Nephron (organoid): ENCODE measurements at regions not wholly inside any gene's neighbourhood (a gene's known extent, or its start where the extent isn't known, plus 50 kb on each side); places are given as distances from the start of the nearest gene placed in this dataset.
"Not testable (repeated sequence)": the region's sequence is repeated elsewhere in the genome, so short reads cannot be mapped to it uniquely, and the experiment has no call there.

Experiments used
- H3K27ac Mint-ChIP-seq, 3 experiments: 2 replicates each; pipeline ENCODE4 v1.8.0; 2020; ENCODE audit warnings: mixed read lengths in 3 of 3, mild to moderate bottlenecking in 2 of 3, moderate library complexity in 1 of 3
- H3K27me3 Mint-ChIP-seq: 2 replicates; pipeline ENCODE4 v1.8.0; 2021; ENCODE audit warnings: low read depth, mild to moderate bottlenecking, moderate library complexity, mixed read lengths
- H3K36me3 Mint-ChIP-seq: 2 replicates; pipeline ENCODE4 v1.8.0; 2020; ENCODE audit warnings: low read depth, mixed read lengths
- H3K4me1 Mint-ChIP-seq: 2 replicates; pipeline ENCODE4 v1.8.0; 2020; ENCODE audit warnings: mixed read lengths
- H3K4me3 Mint-ChIP-seq, 3 experiments: 2 replicates each; pipeline ENCODE4 v1.8.0; 2020; ENCODE audit warnings: mild to moderate bottlenecking in 3 of 3, mixed read lengths in 3 of 3, moderate library complexity in 2 of 3
- H3K9me3 Mint-ChIP-seq: 2 replicates; pipeline ENCODE4 v1.8.0; 2020; ENCODE audit warnings: mixed read lengths
- CTCF ChIP-seq, 3 experiments: fragments of 200-600 bp; sonication (generic); IDR thresholded peaks; one replicate each; pipeline ENCODE4 v1.5.0; 2021; ENCODE audit warnings: antibody characterized with exemption in 3 of 3; ENCODE audit not compliant: unreplicated experiment in 3 of 3

DNA sequence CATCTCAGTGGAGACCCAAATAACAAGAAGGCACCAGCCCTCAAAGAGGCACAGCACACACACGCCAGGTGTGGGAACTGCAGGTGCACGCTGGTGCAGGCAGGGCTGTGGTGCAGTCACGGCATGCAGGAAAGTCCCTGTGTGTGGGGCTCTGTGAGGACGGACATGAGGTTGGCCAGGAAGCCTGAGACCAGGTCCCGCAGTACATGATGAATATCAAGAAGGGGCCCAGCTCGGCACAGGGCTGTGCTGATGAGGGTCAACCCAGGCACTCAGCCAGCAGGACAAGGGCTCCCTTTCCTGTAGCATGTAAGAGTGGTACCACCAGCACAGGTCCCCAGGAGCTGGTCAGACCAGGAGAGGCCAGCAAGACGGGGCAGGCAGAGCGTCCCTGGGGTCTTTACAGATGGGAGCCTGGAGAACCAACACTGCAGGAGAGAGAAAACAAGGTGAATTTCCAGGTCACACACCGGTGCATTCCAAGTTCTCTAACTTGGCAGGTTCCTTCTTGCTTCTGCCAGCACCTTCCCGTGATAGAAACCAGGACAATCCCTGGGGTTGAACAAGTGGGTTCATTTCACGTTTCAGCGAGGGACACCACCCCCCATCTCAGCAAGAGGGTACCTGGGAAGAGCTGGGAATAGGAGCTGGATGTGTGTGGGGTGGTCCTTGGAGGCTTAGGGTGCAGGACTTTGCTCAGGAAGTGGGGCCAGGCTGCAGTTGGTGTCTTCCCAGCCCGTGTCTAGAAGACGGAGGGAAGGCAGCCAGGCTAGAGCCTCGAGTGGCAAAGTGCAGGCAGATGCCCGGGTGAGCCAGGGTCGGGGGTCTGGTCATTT lies 244.8 kb upstream of the TCERG1L start:
- no peaks in the 10 kb centered on the region for H3K36me3 Mint-ChIP-seq
- no peak for TF ChIP-seq CTCF (IDR thresholded peaks at IDR 0.05; ENCODE audit: unreplicated experiment in 3 of 3)
- no peaks in the 10 kb centered on the region for H3K9me3 Mint-ChIP-seq
- no peak overlapping the region for H3K4me3 Mint-ChIP-seq
- no peaks in the 10 kb centered on the region for H3K4me1 Mint-ChIP-seq
- H3K27ac Mint-ChIP-seq, result no peak overlapping the region
- H3K27me3 Mint-ChIP-seq, result peaks cover 49% of the 10 kb centered on the region

DNA sequence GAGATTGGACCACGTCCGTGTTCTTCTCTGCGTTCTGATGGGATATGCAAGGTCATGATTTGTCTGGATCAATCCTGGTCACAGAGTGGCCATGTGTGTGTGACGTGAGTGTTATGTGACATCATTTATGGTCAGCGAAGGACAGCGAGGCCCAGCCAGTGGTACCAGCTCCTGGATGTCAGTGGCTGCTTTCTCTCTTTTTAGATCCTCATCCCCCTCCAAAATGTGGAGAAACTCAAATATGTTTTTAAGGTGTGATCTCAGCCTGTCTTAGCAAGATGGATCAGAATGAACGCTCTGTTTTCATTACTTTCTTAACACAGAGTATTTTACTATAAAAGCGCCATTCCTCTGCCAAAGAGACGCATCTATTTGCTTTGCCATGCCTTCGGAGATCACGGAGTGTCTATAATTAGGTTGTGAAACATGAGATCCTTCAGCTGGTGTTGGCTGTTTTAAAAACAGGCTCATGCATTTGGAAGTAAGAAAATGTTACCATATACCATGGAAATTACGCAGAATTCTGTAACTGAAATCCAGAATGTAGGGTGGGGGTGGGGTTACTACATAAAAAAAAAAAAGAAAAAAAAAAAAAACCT lies 245.5 kb upstream of the TCERG1L start:
- Mint-ChIP-seq H3K27ac (no peak overlapping the region), H3K36me3 (no peaks in the 10 kb centered on the region), H3K9me3 (no peaks in the 10 kb centered on the region), H3K27me3 (peaks cover 52% of the 10 kb centered on the region), H3K4me1 (no peaks in the 10 kb centered on the region), H3K4me3 (no peak overlapping the region)
- TF ChIP-seq CTCF (IDR thresholded peaks at IDR 0.05; ENCODE audit: unreplicated experiment in 3 of 3), result no peak

GRCh38 chr10:131557956-131558355 lies 246.4 kb upstream of the TCERG1L start:
- not testable (repeated sequence) for H3K4me1 Mint-ChIP-seq, H3K4me3 Mint-ChIP-seq

GRCh38 chr10:131559450-131559911 lies 248.0 kb upstream of the TCERG1L start:
- Mint-ChIP-seq H3K27ac (no peak overlapping the region), H3K36me3 (no peaks in the 10 kb centered on the region), H3K27me3 (peaks cover 46% of the 10 kb centered on the region), H3K9me3 (peaks cover 7% of the 10 kb centered on the region), H3K4me3 (no peak overlapping the region), H3K4me1 (no peaks in the 10 kb centered on the region)
- TF ChIP-seq CTCF (IDR thresholded peaks at IDR 0.05; ENCODE audit: unreplicated experiment in 3 of 3), result no peak

More at GRCh38 chr10:131557956-131558355, 246.4 kb upstream of the TCERG1L start:
- H3K27ac Mint-ChIP-seq, H3K36me3 Mint-ChIP-seq, H3K9me3 Mint-ChIP-seq: not testable (repeated sequence)
- peaks cover 46% of the 10 kb centered on the region for H3K27me3 Mint-ChIP-seq

GRCh38 chr10:131560166-131560565 lies 248.6 kb upstream of the TCERG1L start:
- Mint-ChIP-seq H3K4me3 (no peak overlapping the region), H3K27ac (no peak overlapping the region)
- TF ChIP-seq CTCF (IDR thresholded peaks at IDR 0.05; ENCODE audit: unreplicated experiment in 3 of 3), result no peak

GRCh38 chr10:131560706-131561355 lies 249.3 kb upstream of the TCERG1L start:
- TF ChIP-seq CTCF (IDR thresholded peaks at IDR 0.05; ENCODE audit: unreplicated experiment in 3 of 3), result no peak
- Mint-ChIP-seq H3K4me1 (no peaks in the 10 kb centered on the region), H3K36me3 (peaks cover 4% of the 10 kb centered on the region), H3K27ac (no peak overlapping the region), H3K27me3 (peaks cover 46% of the 10 kb centered on the region), H3K9me3 (peaks cover 14% of the 10 kb centered on the region), H3K4me3 (no peak overlapping the region)

More at GRCh38 chr10:131560166-131560565, 248.6 kb upstream of the TCERG1L start:
- peaks cover 11% of the 10 kb centered on the region for H3K9me3 Mint-ChIP-seq
- H3K36me3 Mint-ChIP-seq, result peaks cover 4% of the 10 kb centered on the region
- H3K4me1 Mint-ChIP-seq, result no peaks in the 10 kb centered on the region
- H3K27me3 Mint-ChIP-seq, result peaks cover 46% of the 10 kb centered on the region
